Right forelimb (tissue), 1 donor: ENCODE measurements at regions not wholly inside any gene's neighbourhood (a gene's known extent, or its start where the extent isn't known, plus 50 kb on each side); places are given as distances from the start of the nearest gene placed in this dataset.

Experiments used
- DNase-seq: peaks from one replicate; pipeline ENCODE4 v3.0.0-alpha.2; 2018

- DNase-seq: no peak
These were observed 57.0 kb upstream of the HNRNPA3 start for GRCh38 chr2:177155631-177156030.

DNA sequence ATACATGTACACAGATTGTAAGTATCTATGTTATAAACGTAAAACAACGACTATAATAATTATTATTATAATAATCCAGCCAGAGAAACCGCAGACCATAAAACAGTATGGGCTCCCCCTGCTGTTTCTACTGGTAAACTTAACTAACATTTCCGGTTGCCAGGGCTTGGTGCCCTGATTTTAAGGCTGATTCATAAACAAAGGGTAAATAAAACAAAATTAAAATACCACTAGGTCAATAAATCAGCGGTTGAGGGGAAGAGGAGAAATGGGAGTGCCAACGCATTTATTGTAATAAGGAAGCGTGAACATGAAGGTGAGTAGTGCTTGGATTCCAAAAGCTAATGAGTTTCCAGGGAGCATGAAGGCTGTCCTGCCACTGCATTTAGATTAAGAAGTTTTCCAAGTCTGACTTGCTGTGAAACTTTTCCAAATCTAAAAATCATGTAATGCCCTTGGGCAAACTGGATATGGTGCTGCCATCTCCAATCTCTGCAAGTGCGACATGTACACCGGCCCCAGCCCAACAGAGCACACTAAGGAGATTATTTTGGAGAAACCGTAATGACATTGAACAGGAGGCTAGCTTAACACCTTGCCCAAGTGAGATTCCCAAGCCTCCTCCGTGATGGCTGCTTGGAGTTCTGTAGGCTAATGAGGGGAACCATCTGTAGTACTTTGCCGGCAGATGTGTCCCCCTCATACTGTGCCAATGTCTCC, 50.7 kb upstream of the HNRNPA3 start:
- DNase-seq: no peak
